ENCODE measurements at regions not wholly inside any gene's neighbourhood (a gene's known extent, or its start where the extent isn't known, plus 50 kb on each side); places are given as distances from the start of the nearest gene placed in this dataset.

- no peak for TF ChIP-seq SIRT6 (IDR thresholded peaks at IDR 0.05; ENCODE audit: low read length)
- no peak for TF ChIP-seq SIN3A (conservative IDR thresholded peaks at IDR 0.05 in 1 of 2, IDR thresholded peaks at IDR 0.05 in 1 of 2; ENCODE audit: low read depth in 1 of 2, low read length in 2 of 2)
- no peak for TF ChIP-seq CBX8 (IDR thresholded peaks at IDR 0.05; ENCODE audit: borderline replicate concordance, low read depth, low read length)
- no peak for TF ChIP-seq POU5F1 (IDR thresholded peaks at IDR 0.05; ENCODE audit: low read depth, low read length)
Measured at GRCh38 chr6:119445666-119446065, 96.1 kb upstream of the MAN1A1 start (continued).
